Superior temporal gyrus (tissue), 1 donor: ENCODE measurements at regions not wholly inside any gene's neighbourhood (a gene's known extent, or its start where the extent isn't known, plus 50 kb on each side); places are given as distances from the start of the nearest gene placed in this dataset.

Experiments
- DNase-seq: peaks from one replicate; pipeline ENCODE4 v3.0.0-alpha.2; 2016; ENCODE audit errors: extremely low spot score

- DNase-seq = no peak
Measured at GRCh38 chr1:56418151-56418631, 161.2 kb downstream of the PLPP3 start.

- DNase-seq = no peak
Measured at GRCh38 chr1:56417646-56418045, 161.7 kb downstream of the PLPP3 start.

GRCh38 chr1:56416495-56416894 is 162.9 kb downstream of the PLPP3 start:
- DNase-seq = no peak

- DNase-seq = no peak
Measured at GRCh38 chr1:56415720-56416119, 163.6 kb downstream of the PLPP3 start.

GRCh38 chr1:56415258-56415657 is 164.1 kb downstream of the PLPP3 start:
- no peak for DNase-seq

GRCh38 chr1:56414728-56415224 is 164.6 kb downstream of the PLPP3 start:
- DNase-seq = no peak

GRCh38 chr1:56413671-56414199 is 165.6 kb downstream of the PLPP3 start:
- DNase-seq = no peak

- peak; percentile 27 for DNase-seq
Measured at GRCh38 chr1:56411484-56412180, 167.7 kb downstream of the PLPP3 start.

GRCh38 chr1:56411021-56411420 is 168.3 kb downstream of the PLPP3 start:
- DNase-seq = no peak

GRCh38 chr1:56410405-56410804 is 169.0 kb downstream of the PLPP3 start:
- DNase-seq = no peak

GRCh38 chr1:56409112-56409691 is 170.2 kb downstream of the PLPP3 start:
- no peak for DNase-seq

GRCh38 chr1:56406821-56407220 is 172.5 kb downstream of the PLPP3 start:
- DNase-seq = no peak

GRCh38 chr1:56404561-56405030 is 174.8 kb downstream of the PLPP3 start:
- no peak for DNase-seq

GRCh38 chr1:56404066-56404465 is 175.3 kb downstream of the PLPP3 start:
- DNase-seq = no peak

GRCh38 chr1:56403321-56403720 is 176.0 kb downstream of the PLPP3 start:
- DNase-seq = no peak

GRCh38 chr1:56401191-56401590 is 178.2 kb downstream of the PLPP3 start:
- DNase-seq = no peak

GRCh38 chr1:56400526-56400925 is 178.8 kb downstream of the PLPP3 start:
- no peak for DNase-seq

GRCh38 chr1:56399795-56400194 is 179.6 kb downstream of the PLPP3 start:
- no peak for DNase-seq

- no peak for DNase-seq
Measured at GRCh38 chr1:56399326-56399725, 180.0 kb downstream of the PLPP3 start.

GRCh38 chr1:56397811-56398231 is 181.5 kb downstream of the PLPP3 start:
- no peak for DNase-seq

- no peak for DNase-seq
Measured at GRCh38 chr1:56397409-56397808, 182.0 kb downstream of the PLPP3 start.

- DNase-seq = no peak
Measured at GRCh38 chr1:56396581-56396980, 182.8 kb downstream of the PLPP3 start.

GRCh38 chr1:56395776-56396175 is 183.6 kb downstream of the PLPP3 start:
- DNase-seq = no peak
